Mammary epithelial cell (primary cell): ENCODE measurements at regions not wholly inside any gene's neighbourhood (a gene's known extent, or its start where the extent isn't known, plus 50 kb on each side); places are given as distances from the start of the nearest gene placed in this dataset.

Experiments
- EZH2 ChIP-seq: IDR thresholded peaks from 2 replicates; pipeline ENCODE4 v1.6.1; 2012; ENCODE audit warnings: low read length, inconsistent platforms, borderline replicate concordance
- TF ChIP-seq, protein P1 (sequence below), 2 donors: IDR thresholded peaks in 1 of 2; conservative IDR thresholded peaks in 1 of 2; 2 replicates each; pipeline ENCODE4 v1.5.1; 2011 to 2012; ENCODE audit warnings: inconsistent platforms in 2 of 2, low read length in 2 of 2, mild to moderate bottlenecking in 2 of 2, control low read depth in 1 of 2, low read depth in 1 of 2; ENCODE audit not compliant: insufficient read depth in 1 of 2; ENCODE audit errors: extremely low read depth in 1 of 2

- TF ChIP-seq, protein P1, sequence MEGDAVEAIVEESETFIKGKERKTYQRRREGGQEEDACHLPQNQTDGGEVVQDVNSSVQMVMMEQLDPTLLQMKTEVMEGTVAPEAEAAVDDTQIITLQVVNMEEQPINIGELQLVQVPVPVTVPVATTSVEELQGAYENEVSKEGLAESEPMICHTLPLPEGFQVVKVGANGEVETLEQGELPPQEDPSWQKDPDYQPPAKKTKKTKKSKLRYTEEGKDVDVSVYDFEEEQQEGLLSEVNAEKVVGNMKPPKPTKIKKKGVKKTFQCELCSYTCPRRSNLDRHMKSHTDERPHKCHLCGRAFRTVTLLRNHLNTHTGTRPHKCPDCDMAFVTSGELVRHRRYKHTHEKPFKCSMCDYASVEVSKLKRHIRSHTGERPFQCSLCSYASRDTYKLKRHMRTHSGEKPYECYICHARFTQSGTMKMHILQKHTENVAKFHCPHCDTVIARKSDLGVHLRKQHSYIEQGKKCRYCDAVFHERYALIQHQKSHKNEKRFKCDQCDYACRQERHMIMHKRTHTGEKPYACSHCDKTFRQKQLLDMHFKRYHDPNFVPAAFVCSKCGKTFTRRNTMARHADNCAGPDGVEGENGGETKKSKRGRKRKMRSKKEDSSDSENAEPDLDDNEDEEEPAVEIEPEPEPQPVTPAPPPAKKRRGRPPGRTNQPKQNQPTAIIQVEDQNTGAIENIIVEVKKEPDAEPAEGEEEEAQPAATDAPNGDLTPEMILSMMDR (conservative IDR thresholded peaks at IDR 0.05 in 1 of 2, IDR thresholded peaks at IDR 0.05 in 1 of 2; ENCODE audit: extremely low read depth in 1 of 2, insufficient read depth in 1 of 2, low read depth in 1 of 2, low read length in 2 of 2): no peak
- no peak for TF ChIP-seq EZH2
Measured at GRCh38 chr10:105681051-105681450, 1040.0 kb downstream of the SORCS3 start.
